Peyer's patch (tissue), 4 donors: ENCODE measurements at regions not wholly inside any gene's neighbourhood (a gene's known extent, or its start where the extent isn't known, plus 50 kb on each side); places are given as distances from the start of the nearest gene placed in this dataset.

Experiments used
- POLR2A ChIP-seq, 2 donors: fragments of 450-650 bp; IDR thresholded peaks; one replicate each; pipeline ENCODE4 v1.5.1; 2017; ENCODE audit warnings: antibody characterized with exemption in 2 of 2, mild to moderate bottlenecking in 2 of 2, moderate library complexity in 2 of 2
- TF ChIP-seq, protein P1 (sequence below), 6 experiments: fragments of 450-650 bp in 4 of 6; fragments of 200-600 bp in 2 of 6; sonication (generic) in 1 of 6; IDR thresholded peaks; one replicate each; pipeline ENCODE4 v1.5.1; 2017 to 2019; ENCODE audit warnings: antibody characterized with exemption in 6 of 6, mild to moderate bottlenecking in 3 of 6, moderate library complexity in 1 of 6

DNA sequence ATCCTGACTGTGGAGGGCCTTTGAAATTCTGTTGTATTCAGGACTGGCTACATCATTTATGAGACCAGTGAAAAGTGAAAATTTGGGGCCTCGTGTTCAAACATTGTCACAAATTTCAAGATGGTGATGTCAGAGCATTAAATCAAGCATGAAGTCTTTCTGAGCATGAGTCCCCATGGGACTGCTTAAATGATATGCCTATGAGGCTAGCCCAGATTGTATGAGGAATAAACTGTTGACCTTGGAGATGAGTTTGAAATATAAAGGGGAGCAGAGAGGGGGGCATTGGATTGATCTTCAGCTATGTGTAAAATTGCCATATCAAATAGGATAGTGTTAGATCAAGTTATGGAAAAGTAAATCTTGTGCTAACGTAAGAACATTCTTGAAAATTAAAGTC lies 230.0 kb downstream of the SPANXN3 start:
- TF ChIP-seq, protein P1, sequence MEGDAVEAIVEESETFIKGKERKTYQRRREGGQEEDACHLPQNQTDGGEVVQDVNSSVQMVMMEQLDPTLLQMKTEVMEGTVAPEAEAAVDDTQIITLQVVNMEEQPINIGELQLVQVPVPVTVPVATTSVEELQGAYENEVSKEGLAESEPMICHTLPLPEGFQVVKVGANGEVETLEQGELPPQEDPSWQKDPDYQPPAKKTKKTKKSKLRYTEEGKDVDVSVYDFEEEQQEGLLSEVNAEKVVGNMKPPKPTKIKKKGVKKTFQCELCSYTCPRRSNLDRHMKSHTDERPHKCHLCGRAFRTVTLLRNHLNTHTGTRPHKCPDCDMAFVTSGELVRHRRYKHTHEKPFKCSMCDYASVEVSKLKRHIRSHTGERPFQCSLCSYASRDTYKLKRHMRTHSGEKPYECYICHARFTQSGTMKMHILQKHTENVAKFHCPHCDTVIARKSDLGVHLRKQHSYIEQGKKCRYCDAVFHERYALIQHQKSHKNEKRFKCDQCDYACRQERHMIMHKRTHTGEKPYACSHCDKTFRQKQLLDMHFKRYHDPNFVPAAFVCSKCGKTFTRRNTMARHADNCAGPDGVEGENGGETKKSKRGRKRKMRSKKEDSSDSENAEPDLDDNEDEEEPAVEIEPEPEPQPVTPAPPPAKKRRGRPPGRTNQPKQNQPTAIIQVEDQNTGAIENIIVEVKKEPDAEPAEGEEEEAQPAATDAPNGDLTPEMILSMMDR (IDR thresholded peaks at IDR 0.05), result no peak
- no peak for TF ChIP-seq POLR2A (IDR thresholded peaks at IDR 0.05)
